ENCODE measurements at regions not wholly inside any gene's neighbourhood (a gene's known extent, or its start where the extent isn't known, plus 50 kb on each side); places are given as distances from the start of the nearest gene placed in this dataset.

DNA sequence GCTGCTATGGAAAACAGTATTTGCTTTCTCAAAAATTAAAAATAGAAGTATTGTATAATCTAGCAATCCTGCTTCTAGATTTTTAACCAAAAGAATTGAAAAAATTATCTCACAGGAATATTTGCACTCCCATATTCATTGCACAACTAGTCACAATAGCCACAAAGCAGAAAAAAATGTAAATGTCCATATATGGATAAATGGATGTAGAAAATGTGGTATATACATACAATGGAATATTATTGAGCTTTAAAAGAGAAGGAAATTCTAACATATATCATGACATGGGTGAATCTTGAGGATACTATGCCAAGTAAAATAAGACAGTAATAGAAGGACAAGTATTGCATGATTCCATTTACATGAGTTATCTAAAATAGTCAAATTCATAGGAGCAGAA lies 2753.0 kb downstream of the PCDH9 start:
- TF ChIP-seq, protein P1, sequence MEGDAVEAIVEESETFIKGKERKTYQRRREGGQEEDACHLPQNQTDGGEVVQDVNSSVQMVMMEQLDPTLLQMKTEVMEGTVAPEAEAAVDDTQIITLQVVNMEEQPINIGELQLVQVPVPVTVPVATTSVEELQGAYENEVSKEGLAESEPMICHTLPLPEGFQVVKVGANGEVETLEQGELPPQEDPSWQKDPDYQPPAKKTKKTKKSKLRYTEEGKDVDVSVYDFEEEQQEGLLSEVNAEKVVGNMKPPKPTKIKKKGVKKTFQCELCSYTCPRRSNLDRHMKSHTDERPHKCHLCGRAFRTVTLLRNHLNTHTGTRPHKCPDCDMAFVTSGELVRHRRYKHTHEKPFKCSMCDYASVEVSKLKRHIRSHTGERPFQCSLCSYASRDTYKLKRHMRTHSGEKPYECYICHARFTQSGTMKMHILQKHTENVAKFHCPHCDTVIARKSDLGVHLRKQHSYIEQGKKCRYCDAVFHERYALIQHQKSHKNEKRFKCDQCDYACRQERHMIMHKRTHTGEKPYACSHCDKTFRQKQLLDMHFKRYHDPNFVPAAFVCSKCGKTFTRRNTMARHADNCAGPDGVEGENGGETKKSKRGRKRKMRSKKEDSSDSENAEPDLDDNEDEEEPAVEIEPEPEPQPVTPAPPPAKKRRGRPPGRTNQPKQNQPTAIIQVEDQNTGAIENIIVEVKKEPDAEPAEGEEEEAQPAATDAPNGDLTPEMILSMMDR (IDR thresholded peaks at IDR 0.05; ENCODE audit: poor library complexity) = no peak
- TF ChIP-seq EZH2 (IDR thresholded peaks at IDR 0.05; ENCODE audit: borderline replicate concordance) = no peak

Measured in hepatocyte (in vitro differentiated cells).